BJ (cell line): ENCODE measurements at regions not wholly inside any gene's neighbourhood (a gene's known extent, or its start where the extent isn't known, plus 50 kb on each side); places are given as distances from the start of the nearest gene placed in this dataset.

Experiments
- CTCF ChIA-PET: fragments of 350-600 bp; formaldehyde crosslinking; extraction: SDS; loops from one replicate; lab custom pipeline; 2021; ENCODE audit warnings: antibody characterized with exemption, inconsistent platforms; lab: Yijun Ruan, JAX
- POLR2A ChIA-PET: fragments of 300-600 bp; sonication (Branson Sonifier 250); formaldehyde crosslinking; extraction: SDS; loops from one replicate; lab custom pipeline; 2021; ENCODE audit warnings: antibody characterized with exemption; lab: Charles Lee
- DNase-seq: peaks from one replicate; pipeline ENCODE4 v3.0.0-alpha.2; 2011; ENCODE audit warnings: low read depth
- H3K27me3 ChIP-seq: 2 replicates; pipeline ENCODE4 v1.6.0; 2011; ENCODE audit warnings: low read length; ENCODE audit not compliant: control insufficient read depth, insufficient read depth
- H3K36me3 ChIP-seq: 2 replicates; pipeline ENCODE4 v1.5.1; 2011; ENCODE audit warnings: low read length; ENCODE audit not compliant: control insufficient read depth, insufficient read depth
- H3K4me3 ChIP-seq: 2 replicates; pipeline ENCODE4 v1.5.1; 2011; ENCODE audit warnings: low read depth, mild to moderate bottlenecking, control low read depth, low read length
- TF ChIP-seq, protein P1 (sequence below): IDR thresholded peaks from 2 replicates; pipeline ENCODE4 v1.5.1; 2011; ENCODE audit warnings: low read depth, mild to moderate bottlenecking, control low read depth, inconsistent platforms, low read length, moderate library complexity; ENCODE audit not compliant: insufficient read depth

DNA sequence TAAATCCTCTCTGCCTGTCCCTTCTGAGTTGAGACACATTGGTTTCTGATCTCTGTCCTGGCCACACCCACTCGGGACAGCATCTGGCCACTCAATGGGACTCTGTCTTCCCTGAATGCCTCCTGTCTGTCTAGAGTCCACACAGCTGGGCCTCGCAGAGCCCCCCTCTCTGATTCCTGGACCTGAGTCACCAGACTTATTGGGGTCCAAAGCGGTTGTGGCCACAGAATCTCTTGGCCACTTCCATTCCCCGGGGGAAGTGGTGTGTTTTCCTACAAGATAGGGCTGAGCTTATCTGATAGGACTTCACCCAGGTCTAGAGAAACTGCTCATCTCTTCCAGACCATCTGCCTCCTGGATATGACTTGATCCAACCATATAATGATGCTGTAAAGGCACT lies 57.4 kb upstream of the WNT11 start:
- Histone ChIP-seq H3K4me3 (no peak overlapping the region), H3K27me3 (peaks cover 20% of the 10 kb centered on the region), H3K36me3 (no peaks in the 10 kb centered on the region)
- TF ChIP-seq, protein P1, sequence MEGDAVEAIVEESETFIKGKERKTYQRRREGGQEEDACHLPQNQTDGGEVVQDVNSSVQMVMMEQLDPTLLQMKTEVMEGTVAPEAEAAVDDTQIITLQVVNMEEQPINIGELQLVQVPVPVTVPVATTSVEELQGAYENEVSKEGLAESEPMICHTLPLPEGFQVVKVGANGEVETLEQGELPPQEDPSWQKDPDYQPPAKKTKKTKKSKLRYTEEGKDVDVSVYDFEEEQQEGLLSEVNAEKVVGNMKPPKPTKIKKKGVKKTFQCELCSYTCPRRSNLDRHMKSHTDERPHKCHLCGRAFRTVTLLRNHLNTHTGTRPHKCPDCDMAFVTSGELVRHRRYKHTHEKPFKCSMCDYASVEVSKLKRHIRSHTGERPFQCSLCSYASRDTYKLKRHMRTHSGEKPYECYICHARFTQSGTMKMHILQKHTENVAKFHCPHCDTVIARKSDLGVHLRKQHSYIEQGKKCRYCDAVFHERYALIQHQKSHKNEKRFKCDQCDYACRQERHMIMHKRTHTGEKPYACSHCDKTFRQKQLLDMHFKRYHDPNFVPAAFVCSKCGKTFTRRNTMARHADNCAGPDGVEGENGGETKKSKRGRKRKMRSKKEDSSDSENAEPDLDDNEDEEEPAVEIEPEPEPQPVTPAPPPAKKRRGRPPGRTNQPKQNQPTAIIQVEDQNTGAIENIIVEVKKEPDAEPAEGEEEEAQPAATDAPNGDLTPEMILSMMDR, result no peak
- no peak for DNase-seq
- ChIA-PET POLR2A (no interaction called here), CTCF (no interaction called here)

DNA sequence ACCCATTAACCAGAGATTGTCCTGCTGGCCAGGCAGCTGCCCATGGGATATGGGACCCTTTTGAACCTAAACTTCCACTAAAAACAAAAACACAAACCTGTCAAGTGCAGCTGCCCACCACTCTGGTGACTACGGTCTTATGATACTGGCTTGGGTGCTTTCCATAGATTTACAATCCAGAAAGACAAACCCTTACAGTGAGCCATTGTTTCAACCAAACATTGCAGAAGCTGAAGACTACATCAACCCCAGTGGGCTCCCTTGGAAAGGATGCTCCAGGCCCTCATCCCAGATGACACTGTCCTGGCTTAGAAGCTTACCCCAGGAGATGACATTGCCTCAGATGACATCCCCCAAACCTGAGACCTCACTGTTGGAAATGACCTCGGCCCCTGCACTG lies 56.9 kb upstream of the WNT11 start:
- ChIA-PET CTCF (interaction anchor here (0.7 kb wide), 1 partner anchor 24 kb away, joined by 3 read pairs; no protein-coding TSS in a partner anchor), POLR2A (no interaction called here)
- Histone ChIP-seq H3K27me3 (peaks cover 24% of the 10 kb centered on the region), H3K4me3 (no peak overlapping the region), H3K36me3 (no peaks in the 10 kb centered on the region)
- no peak for DNase-seq
- TF ChIP-seq, protein P1, result no peak

- H3K4me3 ChIP-seq, result no peak overlapping the region
- ChIA-PET POLR2A (no interaction called here), CTCF (no interaction called here)
- DNase-seq, result no peak
- TF ChIP-seq, protein P1, result no peak
- H3K27me3 ChIP-seq, result peaks cover 32% of the 10 kb centered on the region
- no peaks in the 10 kb centered on the region for H3K36me3 ChIP-seq
Observed at GRCh38 chr11:76260296-76260925, 54.1 kb upstream of the WNT11 start.

GRCh38 chr11:76259299-76259908 lies 53.1 kb upstream of the WNT11 start:
- Histone ChIP-seq H3K4me3 (no peak overlapping the region), H3K27me3 (peaks cover 30% of the 10 kb centered on the region), H3K36me3 (no peaks in the 10 kb centered on the region)
- no peak for DNase-seq
- ChIA-PET POLR2A (no interaction called here), CTCF (no interaction called here)
- TF ChIP-seq, protein P1, result no peak

GRCh38 chr11:76257074-76257719 lies 50.9 kb upstream of the WNT11 start:
- no peak overlapping the region for H3K4me3 ChIP-seq
- ChIA-PET POLR2A (no interaction called here), CTCF (interaction anchor here (2.1 kb wide), 1 partner anchor 62 kb away, joined by 6 read pairs; no protein-coding TSS in a partner anchor)
- peaks cover 40% of the 10 kb centered on the region for H3K27me3 ChIP-seq
- no peaks in the 10 kb centered on the region for H3K36me3 ChIP-seq
- DNase-seq, result no peak
- TF ChIP-seq, protein P1, result no peak
